GM10248 (cell line): ENCODE measurements at regions not wholly inside any gene's neighbourhood (a gene's known extent, or its start where the extent isn't known, plus 50 kb on each side); places are given as distances from the start of the nearest gene placed in this dataset.

Experiments
- CTCF ChIA-PET: fragments of 300-600 bp; sonication (Branson Sonifier 250); formaldehyde crosslinking; extraction: SDS; loops from one replicate; lab custom pipeline; 2021; ENCODE audit warnings: antibody characterized with exemption; lab: Yijun Ruan, JAX
- POLR2A ChIA-PET: fragments of 350-650 bp; sonication (Branson Sonifier 250); formaldehyde crosslinking; extraction: SDS; loops from one replicate; lab custom pipeline; 2020; ENCODE audit warnings: antibody characterized with exemption; lab: Yijun Ruan, JAX
- DNase-seq: peaks from one replicate; pipeline ENCODE4 v3.0.0; 2012; ENCODE audit errors: extremely low spot score
- CTCF ChIP-seq: IDR thresholded peaks from 2 replicates; pipeline ENCODE4 v1.5.1; 2012; ENCODE audit warnings: mild to moderate bottlenecking, low read depth; ENCODE audit errors: extremely low read depth, missing control alignments, control extremely low read depth

- ChIA-PET POLR2A (no interaction called here), CTCF (no interaction called here)
- no peak for DNase-seq
- no peak for TF ChIP-seq CTCF
These were observed 63.3 kb downstream of the PPP1R3C start for GRCh38 chr10:91569522-91569921.

- no peak for TF ChIP-seq CTCF
- POLR2A ChIA-PET: interaction anchor here (0.7 kb wide), 1 partner anchor 272 kb away, joined by 4 read pairs; no protein-coding TSS in a partner anchor
- no peak for DNase-seq
- CTCF ChIA-PET: no interaction called here
These were observed 65.1 kb downstream of the PPP1R3C start for GRCh38 chr10:91567815-91568214.

- CTCF ChIA-PET: interaction anchor here (1.0 to 1.2 kb wide), 3 partner anchors 8 to 69 kb away, joined by 3 to 5 read pairs (median 3); no protein-coding TSS in a partner anchor
These were observed 66.8 kb downstream of the PPP1R3C start for GRCh38 chr10:91566115-91566514.

GRCh38 chr10:91565226-91565625 is 67.6 kb downstream of the PPP1R3C start:
- DNase-seq: no peak
- POLR2A ChIA-PET: no interaction called here
- CTCF ChIA-PET: interaction anchor here (1.0 to 1.2 kb wide), 4 partner anchors 9 to 70 kb away, joined by 3 to 5 read pairs (median 3); no protein-coding TSS in a partner anchor
- TF ChIP-seq CTCF: no peak

More at GRCh38 chr10:91566115-91566514, 66.8 kb downstream of the PPP1R3C start:
- no peak for TF ChIP-seq CTCF
- POLR2A ChIA-PET: no interaction called here
- DNase-seq: peak; percentile 19

- DNase-seq: no peak
- no peak for TF ChIP-seq CTCF
- ChIA-PET CTCF (interaction anchor here (1.0 to 1.2 kb wide), 2 partner anchors 13 to 25 kb away, joined by 3 read pairs; no protein-coding TSS in a partner anchor), POLR2A (no interaction called here)
These were observed 68.4 kb downstream of the PPP1R3C start for GRCh38 chr10:91564508-91564907.
